LNCaP clone FGC (cell line): ENCODE measurements at regions not wholly inside any gene's neighbourhood (a gene's known extent, or its start where the extent isn't known, plus 50 kb on each side); places are given as distances from the start of the nearest gene placed in this dataset.

Experiments
- DNase-seq: peaks from one replicate; pipeline ENCODE4 v3.0.0-alpha.2; 2011; ENCODE audit warnings: low read depth
- H3K4me3 ChIP-seq: 2 replicates; pipeline ENCODE4 v1.5.1; 2011; ENCODE audit warnings: mild to moderate bottlenecking, low read depth, low read length, control low read depth
- TF ChIP-seq, protein P1 (sequence below): IDR thresholded peaks from 2 replicates; pipeline ENCODE4 v1.5.1; 2012; ENCODE audit warnings: mild to moderate bottlenecking; ENCODE audit not compliant: control insufficient read depth, insufficient read depth; ENCODE audit errors: extremely low read depth

DNA sequence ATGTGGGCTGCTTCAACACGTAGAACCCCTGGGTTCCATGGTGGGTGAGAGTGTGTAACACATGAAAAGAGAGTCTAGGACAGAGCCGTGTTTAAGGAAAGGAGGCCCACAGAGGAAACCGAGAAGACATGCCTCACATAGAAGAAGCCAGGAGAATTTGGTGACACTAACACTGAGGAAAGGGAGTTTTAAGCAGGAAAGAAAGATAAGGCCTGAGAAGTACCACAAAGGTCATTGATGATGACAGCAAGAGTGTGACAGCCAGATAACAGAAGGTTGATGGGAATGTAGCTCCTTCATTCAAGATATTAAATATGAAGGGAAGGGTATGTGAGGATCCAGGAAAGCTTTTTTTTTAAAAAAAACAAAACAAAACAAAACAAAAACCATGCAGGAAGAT, 72.4 kb upstream of the SPRY4 start:
- H3K4me3 ChIP-seq: no peak overlapping the region
- DNase-seq: no peak
- TF ChIP-seq, protein P1, sequence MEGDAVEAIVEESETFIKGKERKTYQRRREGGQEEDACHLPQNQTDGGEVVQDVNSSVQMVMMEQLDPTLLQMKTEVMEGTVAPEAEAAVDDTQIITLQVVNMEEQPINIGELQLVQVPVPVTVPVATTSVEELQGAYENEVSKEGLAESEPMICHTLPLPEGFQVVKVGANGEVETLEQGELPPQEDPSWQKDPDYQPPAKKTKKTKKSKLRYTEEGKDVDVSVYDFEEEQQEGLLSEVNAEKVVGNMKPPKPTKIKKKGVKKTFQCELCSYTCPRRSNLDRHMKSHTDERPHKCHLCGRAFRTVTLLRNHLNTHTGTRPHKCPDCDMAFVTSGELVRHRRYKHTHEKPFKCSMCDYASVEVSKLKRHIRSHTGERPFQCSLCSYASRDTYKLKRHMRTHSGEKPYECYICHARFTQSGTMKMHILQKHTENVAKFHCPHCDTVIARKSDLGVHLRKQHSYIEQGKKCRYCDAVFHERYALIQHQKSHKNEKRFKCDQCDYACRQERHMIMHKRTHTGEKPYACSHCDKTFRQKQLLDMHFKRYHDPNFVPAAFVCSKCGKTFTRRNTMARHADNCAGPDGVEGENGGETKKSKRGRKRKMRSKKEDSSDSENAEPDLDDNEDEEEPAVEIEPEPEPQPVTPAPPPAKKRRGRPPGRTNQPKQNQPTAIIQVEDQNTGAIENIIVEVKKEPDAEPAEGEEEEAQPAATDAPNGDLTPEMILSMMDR: no peak

- DNase-seq: no peak
- TF ChIP-seq, protein P1: no peak
- H3K4me3 ChIP-seq: no peak overlapping the region
Observed at GRCh38 chr5:142396436-142397038, 71.7 kb upstream of the SPRY4 start.

DNA sequence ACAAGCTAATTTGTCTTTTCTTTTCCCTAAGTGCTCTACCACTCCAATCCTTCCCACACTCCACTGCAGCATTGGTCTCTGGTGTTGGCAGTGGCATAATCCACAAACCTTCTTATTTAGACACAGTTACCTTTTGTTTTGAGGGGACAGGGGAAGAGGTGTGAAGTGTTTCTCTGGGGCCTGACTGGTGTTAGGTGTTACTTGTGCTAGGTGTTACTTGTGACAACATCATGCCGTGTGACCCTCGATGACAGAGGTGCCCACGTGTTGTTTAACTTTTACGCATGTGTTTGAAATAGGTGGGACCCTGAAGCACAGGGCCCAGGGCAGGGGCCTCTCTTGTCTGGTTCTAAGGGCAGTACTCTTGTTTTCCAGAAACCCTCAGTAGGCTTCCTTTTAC, 70.5 kb upstream of the SPRY4 start:
- no peak overlapping the region for H3K4me3 ChIP-seq
- no peak for DNase-seq
- TF ChIP-seq, protein P1: no peak

DNA sequence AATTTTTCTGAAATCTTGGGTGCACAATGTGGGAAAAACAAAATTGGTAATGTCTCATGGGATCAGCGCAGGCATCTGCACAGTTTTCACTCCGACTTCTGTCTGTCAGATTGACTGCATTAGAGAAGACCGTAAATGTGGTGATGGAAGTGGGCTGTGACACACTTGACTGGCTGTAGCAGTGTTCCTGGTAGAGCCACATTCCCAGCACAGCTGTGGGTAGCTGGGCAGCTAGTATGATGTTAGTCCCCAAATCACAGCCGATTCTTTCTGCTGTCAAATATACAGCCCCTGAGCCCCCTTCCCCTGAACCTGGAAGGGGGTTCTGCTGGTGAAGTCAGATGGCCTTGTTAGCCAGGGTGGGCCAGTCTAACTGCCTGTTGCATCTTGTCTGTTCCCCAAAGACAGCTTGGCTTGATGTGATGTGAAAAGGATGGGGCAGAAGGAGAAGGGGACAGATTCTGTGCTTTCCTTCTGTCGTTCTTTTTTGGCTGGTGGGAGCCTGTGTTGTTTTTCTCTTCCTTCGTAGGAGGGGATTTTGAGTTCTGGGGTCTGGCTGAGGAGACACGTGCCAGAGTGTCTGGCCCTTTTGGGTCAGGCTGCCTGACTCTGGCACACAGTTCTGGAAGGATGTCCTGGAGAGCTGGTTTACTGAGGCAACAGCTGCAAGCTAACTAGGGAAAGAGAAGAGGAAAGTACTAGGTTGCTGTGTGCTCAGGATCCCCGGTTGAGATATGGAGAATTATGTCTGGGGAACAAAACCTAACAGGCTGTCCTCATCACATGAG, 66.4 kb upstream of the SPRY4 start:
- no peak for DNase-seq
- TF ChIP-seq, protein P1: no peak
- no peak overlapping the region for H3K4me3 ChIP-seq

GRCh38 chr5:142390334-142390733, 65.5 kb upstream of the SPRY4 start:
- TF ChIP-seq, protein P1: no peak
- no peak for DNase-seq
- no peak overlapping the region for H3K4me3 ChIP-seq

DNA sequence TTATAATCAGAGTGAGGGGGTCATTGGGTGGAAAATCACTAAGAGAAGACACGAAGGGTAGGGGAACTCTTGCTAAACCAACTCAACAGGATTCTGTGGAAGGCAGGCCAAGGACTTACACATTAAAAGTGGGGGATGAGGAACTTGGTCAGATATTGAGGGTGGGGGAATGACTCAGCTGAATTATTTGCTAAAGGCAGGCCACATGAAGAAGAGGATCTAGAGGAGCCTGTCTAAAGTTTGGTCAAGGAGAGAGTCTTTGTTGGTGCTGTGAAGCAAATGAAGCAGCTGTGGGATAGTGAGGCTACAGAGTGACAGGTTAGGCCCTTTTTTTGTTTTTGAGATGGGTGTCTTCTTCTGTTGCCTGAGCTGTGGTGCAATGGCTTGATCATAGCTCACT, 63.9 kb upstream of the SPRY4 start:
- H3K4me3 ChIP-seq: no peak overlapping the region
- TF ChIP-seq, protein P1: no peak
- no peak for DNase-seq
